Choroid plexus epithelial cell (primary cell): ENCODE measurements at regions not wholly inside any gene's neighbourhood (a gene's known extent, or its start where the extent isn't known, plus 50 kb on each side); places are given as distances from the start of the nearest gene placed in this dataset.

Source experiments
- DNase-seq: peaks from one replicate; pipeline ENCODE4 v3.0.0-alpha.2; 2010; ENCODE audit warnings: low read depth
- H3K4me3 ChIP-seq: 2 replicates; pipeline ENCODE4 v1.5.1; 2011; ENCODE audit warnings: low read depth, mild to moderate bottlenecking, control low read depth, low read length, moderate library complexity
- CTCF ChIP-seq: conservative IDR thresholded peaks from 2 replicates; pipeline ENCODE4 v1.5.1; 2011; ENCODE audit warnings: low read depth, mild to moderate bottlenecking, control low read depth, inconsistent platforms, low read length, moderate library complexity

- no peak for DNase-seq
- TF ChIP-seq CTCF, result no peak
- no peak overlapping the region for H3K4me3 ChIP-seq
These were observed 264.1 kb upstream of the GATB start for GRCh38 chr4:152024881-152025280.

- no peak overlapping the region for H3K4me3 ChIP-seq
- TF ChIP-seq CTCF, result no peak
- DNase-seq, result no peak
These were observed 262.9 kb upstream of the GATB start for GRCh38 chr4:152023674-152024073.

- DNase-seq, result no peak
- TF ChIP-seq CTCF, result no peak
- H3K4me3 ChIP-seq, result no peak overlapping the region
These were observed 261.7 kb upstream of the GATB start for GRCh38 chr4:152022543-152022942.

- no peak overlapping the region for H3K4me3 ChIP-seq
- DNase-seq, result no peak
- no peak for TF ChIP-seq CTCF
These were observed 261.1 kb upstream of the GATB start for GRCh38 chr4:152021788-152022438.

GRCh38 chr4:152020073-152020472, 259.3 kb upstream of the GATB start:
- DNase-seq, result no peak
- TF ChIP-seq CTCF, result no peak
- H3K4me3 ChIP-seq, result no peak overlapping the region

- no peak for DNase-seq
- no peak for TF ChIP-seq CTCF
- H3K4me3 ChIP-seq, result no peak overlapping the region
These were observed 255.5 kb upstream of the GATB start for GRCh38 chr4:152016303-152016620.

- no peak for TF ChIP-seq CTCF
- no peak for DNase-seq
- H3K4me3 ChIP-seq, result no peak overlapping the region
These were observed 254.9 kb upstream of the GATB start for GRCh38 chr4:152015597-152016302.
